ENCODE measurements at regions not wholly inside any gene's neighbourhood (a gene's known extent, or its start where the extent isn't known, plus 50 kb on each side); places are given as distances from the start of the nearest gene placed in this dataset.

- no peak overlapping the region for H3K27ac ChIP-seq
- ATAC-seq, result no peak
- no peaks in the 10 kb centered on the region for H3K27me3 ChIP-seq
- H3K36me3 ChIP-seq, result no peaks in the 10 kb centered on the region
- 85 to 86% methylated on average over 1 of the region's 1 CpG for WGBS, 2 donors
- H3K4me1 ChIP-seq, result no peaks in the 10 kb centered on the region
- no peak for DNase-seq
- peaks cover 0 to 41% (median 7%) of the 10 kb centered on the region in 11 donors for H3K9me3 ChIP-seq
- H3K4me3 ChIP-seq, result no peak overlapping the region
- TF ChIP-seq CTCF (IDR thresholded peaks at IDR 0.05), result no peak
- intact Hi-C loops (cut with DNase I), result no loop called here
These were observed 417.1 kb downstream of the DMRTA1 start for GRCh38 chr9:22863736-22864135.

GRCh38 chr9:22893196-22893843 is 446.7 kb downstream of the DMRTA1 start:
- DNase-seq (no peak), ATAC-seq (no peak)
- Histone ChIP-seq H3K27me3 (no peaks in the 10 kb centered on the region), H3K4me3 (no peak overlapping the region), H3K4me1 (no peaks in the 10 kb centered on the region), H3K27ac (no peak overlapping the region), H3K36me3 (no peaks in the 10 kb centered on the region), H3K9me3 (no peaks in the 10 kb centered on the region)
- no peak for TF ChIP-seq CTCF (IDR thresholded peaks at IDR 0.05)
- intact Hi-C loops (cut with DNase I), result no loop called here
- 66 to 71% methylated on average over 4 of the region's 4 CpGs for WGBS, 2 donors

- H3K4me3 ChIP-seq, result no peak overlapping the region
- WGBS, 2 donors, result 61 to 64% methylated on average over 4 of the region's 4 CpGs
- ATAC-seq, result no peak
- H3K4me1 ChIP-seq, result no peaks in the 10 kb centered on the region
- intact Hi-C loops (cut with DNase I), result loop anchor here in 1 of 10 donors (5.0 kb wide), 1 partner anchor 49 kb away; no protein-coding TSS in a partner anchor
- DNase-seq, result no peak
- no peaks in the 10 kb centered on the region for H3K27me3 ChIP-seq
- no peaks in the 10 kb centered on the region for H3K36me3 ChIP-seq
- no peak overlapping the region for H3K27ac ChIP-seq
- H3K9me3 ChIP-seq, result no peaks in the 10 kb centered on the region
- TF ChIP-seq CTCF (IDR thresholded peaks at IDR 0.05), result no peak
These were observed 452.0 kb downstream of the DMRTA1 start for GRCh38 chr9:22898591-22898990.

GRCh38 chr9:22911632-22912031 is 465.0 kb downstream of the DMRTA1 start:
- TF ChIP-seq CTCF (IDR thresholded peaks at IDR 0.05), result no peak
- no peak for DNase-seq
- Histone ChIP-seq H3K4me1 (no peaks in the 10 kb centered on the region), H3K27ac (no peak overlapping the region), H3K9me3 (peaks cover 0 to 3% (median 0%) of the 10 kb centered on the region in 11 donors), H3K36me3 (no peaks in the 10 kb centered on the region), H3K4me3 (no peak overlapping the region), H3K27me3 (no peaks in the 10 kb centered on the region)
- 39 to 40% methylated on average over 1 of the region's 1 CpG for WGBS, 2 donors
- ATAC-seq, result no peak
- intact Hi-C loops (cut with DNase I), result no loop called here

All from heart right ventricle (tissue), 16 donors.